GM19193 (cell line): ENCODE measurements at regions not wholly inside any gene's neighbourhood (a gene's known extent, or its start where the extent isn't known, plus 50 kb on each side); places are given as distances from the start of the nearest gene placed in this dataset.

Experiments
- POLR2A ChIP-seq: IDR thresholded peaks from 4 replicates; pipeline ENCODE4 v1.6.1; 2011; ENCODE audit not compliant: insufficient read depth, insufficient read length; ENCODE audit errors: extremely low read depth

- no peak for TF ChIP-seq POLR2A
Measured at GRCh38 chr14:105968291-105968690, 441.9 kb downstream of the TMEM121 start.

GRCh38 chr14:105971593-105972500, 445.5 kb downstream of the TMEM121 start:
- no peak for TF ChIP-seq POLR2A

GRCh38 chr14:105974902-105975301, 448.5 kb downstream of the TMEM121 start:
- TF ChIP-seq POLR2A, result no peak

- TF ChIP-seq POLR2A, result no peak
Measured at GRCh38 chr14:105978618-105979295, 452.4 kb downstream of the TMEM121 start.

- TF ChIP-seq POLR2A, result no peak
Measured at GRCh38 chr14:105979446-105979845, 453.1 kb downstream of the TMEM121 start.

- no peak for TF ChIP-seq POLR2A
Measured at GRCh38 chr14:105980224-105980623, 453.8 kb downstream of the TMEM121 start.

GRCh38 chr14:105982664-105983063, 456.3 kb downstream of the TMEM121 start:
- no peak for TF ChIP-seq POLR2A

GRCh38 chr14:105986894-105987284, 460.5 kb downstream of the TMEM121 start:
- TF ChIP-seq POLR2A, result no peak

GRCh38 chr14:105987563-105987962, 461.2 kb downstream of the TMEM121 start:
- no peak for TF ChIP-seq POLR2A

GRCh38 chr14:105989566-105990302, 463.4 kb downstream of the TMEM121 start:
- TF ChIP-seq POLR2A, result no peak

- no peak for TF ChIP-seq POLR2A
Measured at GRCh38 chr14:105993814-105994213, 467.4 kb downstream of the TMEM121 start.

GRCh38 chr14:105999361-106000028, 473.1 kb downstream of the TMEM121 start:
- TF ChIP-seq POLR2A, result no peak

- TF ChIP-seq POLR2A, result no peak
Measured at GRCh38 chr14:106003351-106003750, 477.0 kb downstream of the TMEM121 start.

- TF ChIP-seq POLR2A, result no peak
Measured at GRCh38 chr14:106010783-106011182, 484.4 kb downstream of the TMEM121 start.
